Stomach (tissue), 8 donors: ENCODE measurements at regions not wholly inside any gene's neighbourhood (a gene's known extent, or its start where the extent isn't known, plus 50 kb on each side); places are given as distances from the start of the nearest gene placed in this dataset.

Experiments used
- DNase-seq, 2 donors: peaks; one replicate each; pipeline versions ENCODE4 v3.0.0 to v3.0.0-alpha.2; 2013 to 2019
- H3K27ac ChIP-seq, 5 donors: fragments of 200-600 bp in 4 of 5; sonication (generic) in 4 of 5; one replicate each; pipeline ENCODE4 v1.5.1; 2013 to 2019; ENCODE audit warnings: mild to moderate bottlenecking in 1 of 5, moderate library complexity in 1 of 5
- H3K27me3 ChIP-seq, 3 donors: fragments of 200-600 bp; sonication (generic); one replicate each; pipeline ENCODE4 v1.5.1; 2017 to 2019; ENCODE audit warnings: mixed run types in 1 of 3
- H3K36me3 ChIP-seq, 4 donors: fragments of 200-600 bp; sonication (generic); 1 replicate in 3 of 4; 2 replicates in 1 of 4; pipeline ENCODE4 v1.5.1; 2016 to 2019
- H3K4me1 ChIP-seq, 4 donors: fragments of 200-600 bp; sonication (generic); one replicate each; pipeline ENCODE4 v1.5.1; 2016 to 2019
- H3K4me3 ChIP-seq, 4 donors: fragments of 200-600 bp; sonication (generic) in 3 of 4; one replicate each; pipeline ENCODE4 v1.5.1; 2016 to 2019; ENCODE audit warnings: mild to moderate bottlenecking in 1 of 4
- H3K9me3 ChIP-seq, 4 donors: fragments of 200-600 bp; sonication (generic); one replicate each; pipeline ENCODE4 v1.5.1; 2016 to 2019
- CTCF ChIP-seq, 7 experiments: fragments of 450-650 bp in 4 of 7; fragments of 200-600 bp in 3 of 7; sonication (generic) in 3 of 7; IDR thresholded peaks; one replicate each; pipeline ENCODE4 v1.5.1; 2016 to 2019; ENCODE audit warnings: antibody characterized with exemption in 7 of 7, control low read depth in 2 of 7, mild to moderate bottlenecking in 1 of 7
- EP300 ChIP-seq: sonication (generic); formaldehyde crosslinking; IDR thresholded peaks from one replicate; pipeline ENCODE4 v1.6.1; 2017; ENCODE audit warnings: antibody characterized with exemption
- POLR2A ChIP-seq, 4 donors: fragments of 450-650 bp; IDR thresholded peaks; one replicate each; pipeline ENCODE4 v1.6.1; 2016; ENCODE audit warnings: antibody characterized with exemption in 4 of 4, control low read depth in 2 of 4, mild to moderate bottlenecking in 1 of 4, moderate library complexity in 1 of 4
- POLR2AphosphoS5 ChIP-seq, 3 donors: sonication (generic); formaldehyde crosslinking; IDR thresholded peaks; one replicate each; pipeline ENCODE4 v1.6.1; 2016; ENCODE audit warnings: antibody characterized with exemption in 3 of 3
- WGBS, 5 donors: extraction: QIAGEN DNeasy Blood & Tissue Kit in 3 of 5; methylation state at CpG; one replicate each; pipeline versions ENCODE4 v1.1.5 to v1.1.7; 2013 to 2018; 5-methylcytosine and 5-hydroxymethylcytosine counted together
- intact Hi-C: fragments of 100-400 bp; cut with DNase I; formaldehyde crosslinking; loops from one replicate; pipeline ENCODE4 v1.15.1; 2023; ENCODE audit warnings: low total_unique reads
- donor health status: healthy with polysubstance abuse.
- donor health status: Bipolar disorder and iron deficiency.
- donor health status: healthy.

GRCh38 chr2:52745144-52745543 is 1022.5 kb upstream of the CHAC2 start:
- whole genome bisulfite sequencing, 5 donors, result 78 to 84% (median 82%) methylated on average over 1 of the region's 1 CpG
- peaks cover 0 to 24% (median 11%) of the 10 kb centered on the region in 4 donors for H3K9me3 ChIP-seq
- intact Hi-C loops, result no loop called here
- no peak overlapping the region for H3K4me3 ChIP-seq
- H3K27me3 ChIP-seq, result no peaks in the 10 kb centered on the region
- no peaks in the 10 kb centered on the region for H3K4me1 ChIP-seq
- H3K27ac ChIP-seq, result no peak overlapping the region
- H3K36me3 ChIP-seq, result no peaks in the 10 kb centered on the region
- no peak for DNase-seq
- TF ChIP-seq EP300 (no peak), POLR2AphosphoS5 (IDR thresholded peaks at IDR 0.05) (no peak), CTCF (IDR thresholded peaks at IDR 0.05) (no peak), POLR2A (IDR thresholded peaks at IDR 0.05) (no peak)

GRCh38 chr2:52732849-52733395 is 1034.7 kb upstream of the CHAC2 start:
- peak; percentile 61 to 70 for DNase-seq
- Histone ChIP-seq H3K36me3 (no peaks in the 10 kb centered on the region), H3K4me3 (no peak overlapping the region), H3K9me3 (peaks cover 0 to 5% (median 0%) of the 10 kb centered on the region in 4 donors), H3K27me3 (no peaks in the 10 kb centered on the region), H3K4me1 (peaks cover 0 to 9% (median 0%) of the 10 kb centered on the region in 4 donors), H3K27ac (peak overlapping the region; percentile 55 to 88 (median 63))
- intact Hi-C loops, result no loop called here
- no peak for TF ChIP-seq CTCF (IDR thresholded peaks at IDR 0.05)
- TF ChIP-seq EP300, result no peak
- TF ChIP-seq POLR2AphosphoS5 (IDR thresholded peaks at IDR 0.05), result peak in 2 of 3 donors; percentile 36 to 63
- whole genome bisulfite sequencing, 5 donors, result 22 to 43% (median 31%) methylated on average over 3 of the region's 3 CpGs

- peaks cover 0 to 7% (median 0%) of the 10 kb centered on the region in 4 donors for H3K9me3 ChIP-seq
- H3K4me1 ChIP-seq, result peaks cover 0 to 4% (median 0%) of the 10 kb centered on the region in 4 donors
- H3K27me3 ChIP-seq, result no peaks in the 10 kb centered on the region
- H3K4me3 ChIP-seq, result no peak overlapping the region
- no peak overlapping the region for H3K27ac ChIP-seq
- no peaks in the 10 kb centered on the region for H3K36me3 ChIP-seq
- no peak for TF ChIP-seq CTCF (IDR thresholded peaks at IDR 0.05)
- no peak for TF ChIP-seq POLR2A (IDR thresholded peaks at IDR 0.05)
- no peak for TF ChIP-seq POLR2AphosphoS5 (IDR thresholded peaks at IDR 0.05)
- no peak for TF ChIP-seq EP300
- intact Hi-C loops, result no loop called here
- DNase-seq, result no peak
Observed at GRCh38 chr2:52724585-52724984, 1043.0 kb upstream of the CHAC2 start.

GRCh38 chr2:52717836-52718235 is 1049.8 kb upstream of the CHAC2 start:
- Histone ChIP-seq H3K27ac (peak overlapping the region in 1 of 5 donors; percentile 44), H3K9me3 (no peaks in the 10 kb centered on the region), H3K27me3 (no peaks in the 10 kb centered on the region), H3K4me1 (no peaks in the 10 kb centered on the region), H3K4me3 (peak overlapping the region in 1 of 4 donors; percentile 6), H3K36me3 (no peaks in the 10 kb centered on the region)
- DNase-seq, result peak in 1 of 2 donors; percentile 8
- TF ChIP-seq EP300, result no peak
- TF ChIP-seq POLR2AphosphoS5 (IDR thresholded peaks at IDR 0.05), result no peak
- no peak for TF ChIP-seq POLR2A (IDR thresholded peaks at IDR 0.05)
- TF ChIP-seq CTCF (IDR thresholded peaks at IDR 0.05), result no peak
- intact Hi-C loops, result no loop called here
- 25 to 43% (median 37%) methylated on average over 3 of the region's 3 CpGs for WGBS, 5 donors
